Transverse colon (tissue), 4 donors: ENCODE measurements at regions not wholly inside any gene's neighbourhood (a gene's known extent, or its start where the extent isn't known, plus 50 kb on each side); places are given as distances from the start of the nearest gene placed in this dataset.
A peak's percentile ranks its signal among the peaks of the same experiment; 100 is the strongest.

ENCODE experiments used
- DNase-seq: peaks from one replicate; pipeline ENCODE4 v3.0.0-alpha.2; 2019
- H3K27ac ChIP-seq, 4 donors: fragments of 200-600 bp; sonication (generic); 2 replicates each; pipeline ENCODE4 v1.5.1; 2016 to 2018; ENCODE audit warnings: inconsistent platforms in 4 of 4
- H3K27me3 ChIP-seq: fragments of 200-600 bp; sonication (generic); 2 replicates; pipeline ENCODE4 v1.5.1; 2017; ENCODE audit warnings: inconsistent platforms
- H3K36me3 ChIP-seq, 4 donors: fragments of 200-600 bp; sonication (generic); 2 replicates each; pipeline ENCODE4 v1.5.1; 2017 to 2019; ENCODE audit warnings: inconsistent platforms in 4 of 4
- H3K4me1 ChIP-seq, 4 donors: fragments of 200-600 bp; sonication (generic); 2 replicates each; pipeline ENCODE4 v1.5.1; 2017 to 2020; ENCODE audit warnings: inconsistent platforms in 4 of 4
- H3K4me3 ChIP-seq, 4 donors: fragments of 200-600 bp; sonication (generic); 1 replicate in 1 of 4; 2 replicates in 3 of 4; pipeline versions ENCODE4 v1.5.1 to v1.6.1; 2017 to 2019; ENCODE audit warnings: inconsistent platforms in 4 of 4
- H3K9me3 ChIP-seq, 2 donors: fragments of 200-600 bp; sonication (generic); 2 replicates each; pipeline ENCODE4 v1.5.1; 2017 to 2019; ENCODE audit warnings: inconsistent platforms in 2 of 2
- EP300 ChIP-seq: sonication (generic); formaldehyde crosslinking; IDR thresholded peaks from one replicate; pipeline ENCODE4 v1.6.1; 2017; ENCODE audit warnings: antibody characterized with exemption, low read depth
- POLR2A ChIP-seq: fragments of 450-650 bp; IDR thresholded peaks from one replicate; pipeline ENCODE4 v1.6.1; 2016; ENCODE audit warnings: antibody characterized with exemption, mild to moderate bottlenecking, moderate library complexity
- POLR2AphosphoS5 ChIP-seq, 3 donors: sonication (generic); formaldehyde crosslinking; IDR thresholded peaks; one replicate each; pipeline ENCODE4 v1.6.1; 2016; ENCODE audit warnings: antibody characterized with exemption in 3 of 3
- WGBS, 2 donors: methylation state at CpG; one replicate each; pipeline ENCODE4 v1.1.5; 2018; ENCODE audit warnings: low coverage in 1 of 2; 5-methylcytosine and 5-hydroxymethylcytosine counted together
- in situ Hi-C, 4 donors: fragments of 200-750 bp; cut with MboI; loops; one replicate each; pipeline versions ENCODE4 v1.15.0 to v1.15.1; 2017; ENCODE audit warnings: low sequenced_read_pairs in 3 of 4, low pct_ligation_motif_present in 1 of 4, low pct_unique_long_range_greater_than_20kb in 1 of 4
- intact Hi-C: fragments of 100-400 bp; cut with DNase I; formaldehyde crosslinking; loops from one replicate; pipeline ENCODE4 v1.15.1; 2023; ENCODE audit warnings: low total_unique reads
- TF ChIP-seq, protein P1 (sequence below), 5 experiments: fragments of 200-600 bp in 3 of 5; fragments of 450-650 bp in 2 of 5; sonication (generic) in 3 of 5; IDR thresholded peaks; 1 replicate in 2 of 5; 2 replicates in 3 of 5; pipeline ENCODE4 v1.5.1; 2016 to 2017; ENCODE audit warnings: antibody characterized with exemption in 5 of 5, inconsistent platforms in 3 of 5, mild to moderate bottlenecking in 2 of 5, moderate library complexity in 1 of 5

DNA sequence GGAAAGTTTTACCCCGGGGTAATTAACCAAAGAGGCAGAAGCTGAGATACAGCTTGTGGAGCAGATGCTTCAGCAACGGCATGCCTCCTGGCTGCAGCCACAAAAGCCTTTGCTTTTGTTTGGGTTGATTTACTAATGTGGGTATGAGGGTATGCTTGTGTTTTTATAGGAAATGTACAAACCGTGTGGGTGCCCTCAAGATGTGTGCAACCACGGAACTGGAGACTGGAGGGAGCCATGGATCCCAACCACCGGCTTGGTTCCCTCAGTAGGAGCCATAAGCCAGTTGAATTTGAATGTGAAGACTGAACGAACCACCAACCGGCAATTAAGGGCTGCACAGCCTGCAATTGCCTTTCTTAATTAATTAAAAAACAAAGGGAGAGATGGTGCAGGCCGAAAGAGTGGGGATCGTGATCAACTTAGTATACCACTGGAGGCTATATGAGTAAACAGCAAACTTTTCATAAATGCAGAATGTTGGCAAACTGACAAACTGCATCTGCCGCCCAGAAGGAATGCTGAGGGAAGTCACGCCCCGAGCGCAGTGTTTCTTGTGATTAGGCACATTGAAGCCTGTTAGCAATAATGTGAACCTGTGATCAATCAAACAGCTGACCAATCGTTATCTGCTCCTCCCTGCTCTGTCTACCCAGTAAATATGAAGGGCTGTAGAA lies 104.1 kb downstream of the DISP1 start:
- in situ Hi-C loops (no loop called here), intact Hi-C loops (no loop called here)
- TF ChIP-seq, protein P1, sequence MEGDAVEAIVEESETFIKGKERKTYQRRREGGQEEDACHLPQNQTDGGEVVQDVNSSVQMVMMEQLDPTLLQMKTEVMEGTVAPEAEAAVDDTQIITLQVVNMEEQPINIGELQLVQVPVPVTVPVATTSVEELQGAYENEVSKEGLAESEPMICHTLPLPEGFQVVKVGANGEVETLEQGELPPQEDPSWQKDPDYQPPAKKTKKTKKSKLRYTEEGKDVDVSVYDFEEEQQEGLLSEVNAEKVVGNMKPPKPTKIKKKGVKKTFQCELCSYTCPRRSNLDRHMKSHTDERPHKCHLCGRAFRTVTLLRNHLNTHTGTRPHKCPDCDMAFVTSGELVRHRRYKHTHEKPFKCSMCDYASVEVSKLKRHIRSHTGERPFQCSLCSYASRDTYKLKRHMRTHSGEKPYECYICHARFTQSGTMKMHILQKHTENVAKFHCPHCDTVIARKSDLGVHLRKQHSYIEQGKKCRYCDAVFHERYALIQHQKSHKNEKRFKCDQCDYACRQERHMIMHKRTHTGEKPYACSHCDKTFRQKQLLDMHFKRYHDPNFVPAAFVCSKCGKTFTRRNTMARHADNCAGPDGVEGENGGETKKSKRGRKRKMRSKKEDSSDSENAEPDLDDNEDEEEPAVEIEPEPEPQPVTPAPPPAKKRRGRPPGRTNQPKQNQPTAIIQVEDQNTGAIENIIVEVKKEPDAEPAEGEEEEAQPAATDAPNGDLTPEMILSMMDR (IDR thresholded peaks at IDR 0.05), result no peak
- TF ChIP-seq POLR2A (no peak), EP300 (no peak), POLR2AphosphoS5 (IDR thresholded peaks at IDR 0.05) (no peak)
- Histone ChIP-seq H3K27ac (peak overlapping the region in 1 of 4 donors; percentile 39), H3K27me3 (no peaks in the 10 kb centered on the region), H3K4me1 (peaks cover 0 to 4% (median 2%) of the 10 kb centered on the region in 4 donors), H3K4me3 (no peak overlapping the region), H3K36me3 (no peaks in the 10 kb centered on the region), H3K9me3 (peaks cover 0 to 6% of the 10 kb centered on the region in 2 donors)
- WGBS, 2 donors, result 73 to 82% methylated on average over 9 to 14 of the region's 14 CpGs
- DNase-seq, result no peak

DNA sequence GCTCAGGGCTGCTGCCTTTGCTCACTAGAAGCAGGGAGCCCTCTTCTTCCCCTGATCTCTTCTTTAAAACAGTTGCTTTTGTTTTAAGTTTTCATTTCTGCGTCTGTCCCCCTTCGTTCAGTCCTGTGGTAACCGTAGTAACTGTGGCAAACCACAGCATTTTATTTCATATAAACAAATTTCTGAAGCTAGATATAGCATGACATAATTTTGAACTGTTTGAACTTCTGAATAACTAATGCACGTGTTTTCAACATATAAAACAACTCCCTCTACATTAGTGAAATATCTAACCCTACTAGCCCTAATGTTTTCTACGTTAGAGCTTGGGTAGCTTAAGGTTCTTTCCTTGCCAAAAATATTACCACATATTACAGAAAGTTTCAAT lies 104.6 kb downstream of the DISP1 start:
- H3K4me1 ChIP-seq, result peaks cover 0 to 4% (median 2%) of the 10 kb centered on the region in 4 donors

DNA sequence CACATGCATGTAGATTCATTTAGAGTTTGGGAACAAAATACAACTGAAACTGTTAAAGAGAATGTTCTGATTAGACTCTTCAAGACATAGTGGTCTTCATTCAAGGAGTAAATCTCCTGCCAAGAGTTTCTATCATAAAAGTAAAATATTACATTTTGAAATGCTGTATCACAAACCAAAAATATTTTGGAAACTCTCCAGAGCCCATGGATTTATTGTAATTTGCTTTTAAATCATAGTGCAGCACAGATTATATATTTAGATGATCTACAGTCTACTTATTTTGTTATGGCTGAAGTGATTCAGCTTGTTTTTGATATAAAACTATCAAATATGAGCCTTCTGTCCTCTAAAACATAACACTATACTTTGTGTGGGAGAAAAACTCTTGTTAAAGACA lies 105.3 kb downstream of the DISP1 start:
- in situ Hi-C loops (no loop called here), intact Hi-C loops (loop anchor here (5.0 kb wide), 1 partner anchor 347 kb away; no protein-coding TSS in a partner anchor)
- TF ChIP-seq POLR2A, result no peak
- no peak for TF ChIP-seq EP300
- TF ChIP-seq, protein P1 (IDR thresholded peaks at IDR 0.05), result no peak
- no peak for TF ChIP-seq POLR2AphosphoS5 (IDR thresholded peaks at IDR 0.05)

More for the DNA sequence above, 104.6 kb downstream of the DISP1 start:
- H3K27ac ChIP-seq, result peak overlapping the region in 1 of 4 donors; percentile 39
- no peak for DNase-seq
- in situ Hi-C loops (no loop called here), intact Hi-C loops (no loop called here)
- no peaks in the 10 kb centered on the region for H3K36me3 ChIP-seq
- H3K9me3 ChIP-seq, result peaks cover 0 to 6% of the 10 kb centered on the region in 2 donors
- 56 to 68% methylated on average over 5 of the region's 5 CpGs for WGBS, 2 donors
- H3K27me3 ChIP-seq, result no peaks in the 10 kb centered on the region
- no peak overlapping the region for H3K4me3 ChIP-seq
- TF ChIP-seq, protein P1 (IDR thresholded peaks at IDR 0.05), result no peak
- no peak for TF ChIP-seq EP300
- no peak for TF ChIP-seq POLR2AphosphoS5 (IDR thresholded peaks at IDR 0.05)
- TF ChIP-seq POLR2A, result no peak

DNA sequence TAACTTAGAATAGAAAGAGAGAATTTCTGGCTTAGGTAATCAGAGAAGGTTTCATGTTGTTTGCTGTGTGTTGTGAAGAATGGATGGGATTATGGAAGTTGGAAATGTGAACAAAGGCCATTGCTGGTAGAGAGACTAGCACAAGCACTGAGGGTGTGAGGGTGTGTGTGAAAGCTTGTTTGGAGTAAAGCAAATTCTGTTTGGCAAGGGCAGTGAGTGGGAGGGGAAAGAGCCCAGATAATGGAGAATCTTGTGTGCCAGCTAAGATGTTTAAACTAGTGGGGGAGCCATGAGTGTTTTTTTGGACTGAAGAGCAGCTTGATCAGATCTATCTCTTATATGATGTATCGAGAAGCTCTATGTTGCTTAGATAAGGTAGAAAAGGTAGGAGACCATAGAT lies 107.1 kb downstream of the DISP1 start:
- intact Hi-C loops (loop anchor here (5.0 kb wide), 1 partner anchor 345 kb away; no protein-coding TSS in a partner anchor), in situ Hi-C loops (no loop called here)
- H3K36me3 ChIP-seq, result no peaks in the 10 kb centered on the region
- H3K27ac ChIP-seq, result no peak overlapping the region
- H3K4me3 ChIP-seq, result no peak overlapping the region
- TF ChIP-seq, protein P1 (IDR thresholded peaks at IDR 0.05), result no peak
- no peak for TF ChIP-seq POLR2AphosphoS5 (IDR thresholded peaks at IDR 0.05)
- no peak for TF ChIP-seq POLR2A
- TF ChIP-seq EP300, result no peak
- WGBS, 2 donors, result 93 to 100% methylated on average over 1 of the region's 1 CpG
- peaks cover 0 to 4% of the 10 kb centered on the region in 2 donors for H3K9me3 ChIP-seq
- peaks cover 0 to 4% (median 2%) of the 10 kb centered on the region in 4 donors for H3K4me1 ChIP-seq
- no peak for DNase-seq
- no peaks in the 10 kb centered on the region for H3K27me3 ChIP-seq

More for the DNA sequence above, 105.3 kb downstream of the DISP1 start:
- H3K27me3 ChIP-seq, result no peaks in the 10 kb centered on the region
- H3K27ac ChIP-seq, result no peak overlapping the region
- H3K9me3 ChIP-seq, result peaks cover 0 to 6% of the 10 kb centered on the region in 2 donors
- H3K36me3 ChIP-seq, result no peaks in the 10 kb centered on the region
- DNase-seq, result no peak
- no peak overlapping the region for H3K4me3 ChIP-seq
- peaks cover 0 to 4% (median 2%) of the 10 kb centered on the region in 4 donors for H3K4me1 ChIP-seq
